KMS-11 (cell line): ENCODE measurements at regions not wholly inside any gene's neighbourhood (a gene's known extent, or its start where the extent isn't known, plus 50 kb on each side); places are given as distances from the start of the nearest gene placed in this dataset.
A peak's percentile ranks its signal among the peaks of the same experiment; 100 is the strongest.

ENCODE experiments used
- H2AFZ ChIP-seq: fragments of 200-600 bp; sonication (generic); 2 replicates; pipeline ENCODE4 v1.6.1; 2016; ENCODE audit warnings: antibody characterized with exemption, mixed run types, low read depth
- H3K27ac ChIP-seq: fragments of 200-600 bp; sonication (generic); 2 replicates; pipeline ENCODE4 v1.6.1; 2016; ENCODE audit warnings: mild to moderate bottlenecking, mixed run types
- H3K27me3 ChIP-seq: fragments of 200-600 bp; sonication (generic); 2 replicates; pipeline ENCODE4 v1.6.1; 2017; ENCODE audit warnings: mild to moderate bottlenecking, low read depth, mixed run types, moderate library complexity; ENCODE audit not compliant: insufficient read depth
- H3K36me3 ChIP-seq: fragments of 200-600 bp; sonication (generic); 2 replicates; pipeline ENCODE4 v1.6.1; 2017; ENCODE audit warnings: mild to moderate bottlenecking, mixed run types; ENCODE audit not compliant: insufficient read depth
- H3K4me1 ChIP-seq: fragments of 200-600 bp; sonication (generic); 2 replicates; pipeline ENCODE4 v1.6.1; 2016; ENCODE audit warnings: mild to moderate bottlenecking, low read depth, mixed run types; ENCODE audit not compliant: poor library complexity, severe bottlenecking
- H3K4me2 ChIP-seq: fragments of 200-600 bp; sonication (generic); 2 replicates; pipeline ENCODE4 v1.7.0; 2016; ENCODE audit warnings: mild to moderate bottlenecking, mixed run types
- H3K4me3 ChIP-seq: fragments of 200-600 bp; sonication (generic); IDR thresholded peaks from 2 replicates; pipeline ENCODE4 v1.6.1; 2017; ENCODE audit warnings: low read depth, low read length, mixed read lengths; ENCODE audit not compliant: insufficient read depth
- H3K79me2 ChIP-seq: fragments of 200-600 bp; sonication (generic); 2 replicates; pipeline ENCODE4 v1.6.1; 2016; ENCODE audit warnings: low read depth, mixed run types; ENCODE audit not compliant: insufficient read depth
- H3K9ac ChIP-seq: fragments of 200-600 bp; sonication (generic); 2 replicates; pipeline ENCODE4 v1.6.1; 2016; ENCODE audit warnings: mild to moderate bottlenecking, mixed run types
- H4K20me1 ChIP-seq: fragments of 200-600 bp; sonication (generic); 2 replicates; pipeline ENCODE4 v1.6.1; 2016; ENCODE audit warnings: mild to moderate bottlenecking, mixed run types; ENCODE audit not compliant: insufficient read depth
- TF ChIP-seq, protein P1 (sequence below): fragments of 200-600 bp; sonication (generic); conservative IDR thresholded peaks from 2 replicates; pipeline ENCODE4 v1.6.1; 2017; ENCODE audit warnings: low read depth, mild to moderate bottlenecking, antibody characterized with exemption, low read length, moderate library complexity, mixed read lengths

DNA sequence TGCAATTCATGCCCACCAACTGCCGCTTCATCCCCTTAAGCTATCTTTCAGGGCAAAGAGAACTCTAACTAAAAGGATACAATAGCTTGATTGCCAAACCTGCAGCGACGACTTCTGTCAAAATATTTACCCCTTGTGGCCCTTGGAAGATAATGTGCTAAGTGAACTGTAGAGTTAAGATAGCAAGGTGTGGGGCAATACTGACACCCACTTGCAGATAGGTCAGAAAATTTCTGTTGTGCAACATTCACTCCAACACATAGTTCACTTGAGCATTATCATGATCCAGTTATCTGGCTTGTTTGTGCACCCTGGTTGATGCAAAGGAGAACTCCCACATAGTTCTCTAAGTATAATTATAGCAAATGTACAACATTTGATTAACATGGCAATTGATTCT lies 55.6 kb downstream of the RHOXF2B start:
- H3K79me2 ChIP-seq, result no peaks in the 10 kb centered on the region
- H3K36me3 ChIP-seq, result no peaks in the 10 kb centered on the region
- no peak overlapping the region for H3K9ac ChIP-seq
- TF ChIP-seq, protein P1, sequence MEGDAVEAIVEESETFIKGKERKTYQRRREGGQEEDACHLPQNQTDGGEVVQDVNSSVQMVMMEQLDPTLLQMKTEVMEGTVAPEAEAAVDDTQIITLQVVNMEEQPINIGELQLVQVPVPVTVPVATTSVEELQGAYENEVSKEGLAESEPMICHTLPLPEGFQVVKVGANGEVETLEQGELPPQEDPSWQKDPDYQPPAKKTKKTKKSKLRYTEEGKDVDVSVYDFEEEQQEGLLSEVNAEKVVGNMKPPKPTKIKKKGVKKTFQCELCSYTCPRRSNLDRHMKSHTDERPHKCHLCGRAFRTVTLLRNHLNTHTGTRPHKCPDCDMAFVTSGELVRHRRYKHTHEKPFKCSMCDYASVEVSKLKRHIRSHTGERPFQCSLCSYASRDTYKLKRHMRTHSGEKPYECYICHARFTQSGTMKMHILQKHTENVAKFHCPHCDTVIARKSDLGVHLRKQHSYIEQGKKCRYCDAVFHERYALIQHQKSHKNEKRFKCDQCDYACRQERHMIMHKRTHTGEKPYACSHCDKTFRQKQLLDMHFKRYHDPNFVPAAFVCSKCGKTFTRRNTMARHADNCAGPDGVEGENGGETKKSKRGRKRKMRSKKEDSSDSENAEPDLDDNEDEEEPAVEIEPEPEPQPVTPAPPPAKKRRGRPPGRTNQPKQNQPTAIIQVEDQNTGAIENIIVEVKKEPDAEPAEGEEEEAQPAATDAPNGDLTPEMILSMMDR, result no peak
- no peaks in the 10 kb centered on the region for H3K27me3 ChIP-seq
- no peak overlapping the region for H3K4me2 ChIP-seq
- H3K4me1 ChIP-seq, result no peaks in the 10 kb centered on the region
- no peaks in the 10 kb centered on the region for H4K20me1 ChIP-seq
- no peak overlapping the region for H2AFZ ChIP-seq
- H3K4me3 ChIP-seq, result no peak overlapping the region
- no peak overlapping the region for H3K27ac ChIP-seq

DNA sequence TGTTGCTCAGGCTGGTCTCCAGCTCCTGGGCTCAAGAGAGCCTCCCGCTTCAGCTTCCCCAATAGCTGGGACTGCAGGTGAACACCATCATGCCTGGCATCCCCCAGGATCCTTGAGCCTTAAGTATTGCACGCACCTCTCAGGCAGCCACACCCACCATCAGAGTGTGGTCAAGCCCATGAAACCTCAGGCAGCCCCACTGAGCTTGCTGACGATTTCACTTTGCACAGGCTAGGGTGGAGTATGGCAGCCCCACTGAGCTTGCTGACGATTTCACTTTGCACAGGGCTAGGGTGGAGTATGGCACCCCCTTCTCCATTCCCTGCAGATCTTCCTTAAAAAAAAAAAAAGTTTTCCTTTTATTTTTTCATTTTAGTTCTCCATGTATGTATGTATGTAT lies 57.2 kb downstream of the RHOXF2B start:
- Histone ChIP-seq H3K27me3 (no peaks in the 10 kb centered on the region), H3K9ac (no peak overlapping the region), H3K4me2 (no peak overlapping the region), H3K27ac (no peak overlapping the region), H3K4me1 (no peaks in the 10 kb centered on the region), H3K79me2 (no peaks in the 10 kb centered on the region), H4K20me1 (no peaks in the 10 kb centered on the region), H3K36me3 (no peaks in the 10 kb centered on the region), H2AFZ (no peak overlapping the region), H3K4me3 (no peak overlapping the region)
- TF ChIP-seq, protein P1, result no peak

DNA sequence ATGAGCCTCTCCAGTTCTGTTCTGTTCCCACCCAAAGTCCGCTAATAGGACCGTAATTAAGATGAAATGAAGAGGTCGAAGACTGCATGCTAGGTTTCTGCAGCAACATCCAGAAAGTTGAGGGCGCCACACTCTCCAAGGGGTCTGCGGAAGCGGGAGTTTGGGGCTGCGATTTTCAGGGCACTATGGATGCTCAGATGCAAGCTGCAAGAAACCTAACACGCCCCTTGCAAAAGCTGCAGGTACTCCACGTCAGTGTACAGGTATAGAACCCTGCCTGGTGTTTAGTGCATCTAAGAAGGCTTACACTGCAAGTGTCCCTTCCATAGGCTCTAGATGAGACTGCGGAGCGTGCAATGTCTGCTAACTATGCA lies 61.4 kb downstream of the RHOXF2B start:
- Histone ChIP-seq H3K4me3 (no peak overlapping the region), H3K27ac (no peak overlapping the region), H3K9ac (no peak overlapping the region), H3K4me1 (no peaks in the 10 kb centered on the region), H3K79me2 (no peaks in the 10 kb centered on the region), H3K27me3 (no peaks in the 10 kb centered on the region), H2AFZ (peak overlapping the region; percentile 30; the same call in 1 of the 2 replicates), H3K4me2 (no peak overlapping the region), H3K36me3 (no peaks in the 10 kb centered on the region), H4K20me1 (no peaks in the 10 kb centered on the region)
- TF ChIP-seq, protein P1, result no peak

DNA sequence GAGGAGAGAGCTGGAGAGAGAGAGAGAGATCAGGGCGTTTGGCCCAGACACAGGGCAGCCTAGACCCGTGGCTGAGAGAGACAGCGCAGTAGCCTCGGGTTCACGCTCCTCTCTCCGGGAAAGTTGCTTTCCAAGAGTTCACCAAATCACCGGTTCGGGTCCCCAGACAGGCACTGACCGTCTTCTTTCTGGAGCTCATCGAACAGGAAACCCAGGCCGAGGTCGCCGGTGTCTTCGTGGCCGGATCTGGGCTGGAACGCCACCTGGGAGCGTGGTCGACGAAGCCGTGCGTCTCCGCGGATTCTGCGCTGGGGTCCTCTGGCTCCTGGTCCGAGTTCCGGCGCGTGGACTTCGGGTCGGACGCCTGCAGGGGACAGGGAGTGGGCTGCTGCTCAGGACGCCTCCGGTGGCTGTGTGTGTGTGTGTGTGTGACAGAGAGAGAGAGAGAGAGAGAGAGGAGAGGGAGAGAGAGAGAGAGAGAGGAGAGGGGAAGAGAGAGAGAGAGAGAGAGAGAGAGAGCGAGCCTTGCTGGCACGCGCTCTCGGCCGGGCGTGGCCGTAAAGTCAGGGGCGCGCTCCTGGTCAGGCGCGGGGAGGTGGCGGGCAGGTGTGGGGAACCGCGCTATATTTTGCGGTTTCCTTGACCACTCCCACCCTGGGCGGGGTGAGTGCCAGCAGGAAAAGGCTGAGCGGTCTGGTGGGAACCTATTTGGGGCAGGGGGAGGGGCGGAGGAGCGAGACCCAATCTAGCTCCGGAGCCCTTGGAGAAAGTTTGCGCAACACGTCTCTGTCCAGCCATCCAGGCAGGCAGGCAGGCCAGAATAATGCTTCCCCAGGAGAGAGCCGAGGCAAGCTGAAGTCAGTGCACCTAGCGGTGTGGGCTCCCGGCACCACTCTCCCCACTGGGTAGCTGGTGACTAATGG lies 62.1 kb downstream of the RHOXF2B start:
- peak overlapping the region; percentile 30; the same call in 1 of the 2 replicates for H2AFZ ChIP-seq

More for the DNA sequence above, 62.1 kb downstream of the RHOXF2B start:
- H3K9ac ChIP-seq, result no peak overlapping the region; the same call in 1 of the 2 replicates
- no peak overlapping the region for H3K4me3 ChIP-seq
- H4K20me1 ChIP-seq, result no peaks in the 10 kb centered on the region
- no peak overlapping the region for H3K27ac ChIP-seq
- no peaks in the 10 kb centered on the region for H3K4me1 ChIP-seq
- H3K36me3 ChIP-seq, result no peaks in the 10 kb centered on the region
- no peaks in the 10 kb centered on the region for H3K27me3 ChIP-seq
- H3K79me2 ChIP-seq, result no peaks in the 10 kb centered on the region
- 0 out of 2 replicates have a peak overlapping the region, but pooled peaks have one; percentile 3 for H3K4me2 ChIP-seq
- TF ChIP-seq, protein P1, result no peak
